Skin epidermis (tissue), 12 donors: ENCODE measurements at regions not wholly inside any gene's neighbourhood (a gene's known extent, or its start where the extent isn't known, plus 50 kb on each side); places are given as distances from the start of the nearest gene placed in this dataset.

Experiments used
- H3K27ac ChIP-seq, 21 experiments: fragments of 200-600 bp; sonication (generic) in 11 of 21; one replicate each; pipeline ENCODE4 v1.5.0; 2020; ENCODE audit warnings: mild to moderate bottlenecking in 3 of 21, inconsistent platforms in 2 of 21, moderate library complexity in 2 of 21
- H3K4me3 ChIP-seq, 7 experiments: fragments of 200-600 bp; sonication (generic) in 2 of 7; one replicate each; pipeline ENCODE4 v1.5.0; 2020; ENCODE audit warnings: inconsistent platforms in 2 of 7, mild to moderate bottlenecking in 2 of 7, moderate library complexity in 1 of 7

DNA sequence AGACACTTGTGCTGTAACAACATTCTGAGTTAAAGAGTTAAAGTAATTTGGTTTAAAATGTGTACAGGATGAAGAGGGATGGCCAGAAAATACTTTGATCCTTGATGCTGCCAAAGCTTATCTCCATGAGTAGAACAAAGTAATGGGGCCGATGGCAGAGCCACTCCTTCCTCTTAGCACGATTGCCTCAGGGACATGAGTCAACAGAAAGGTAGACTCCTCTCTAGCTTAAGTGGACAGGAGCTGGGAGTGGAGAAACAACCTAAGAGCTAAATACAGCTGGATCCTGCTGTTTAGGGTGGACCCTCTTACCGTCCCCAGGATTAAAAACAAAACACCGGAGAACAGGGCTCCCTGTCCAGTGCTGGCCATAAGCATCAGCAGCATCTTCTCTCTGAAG is 267.3 kb downstream of the IRX1 start:
- Histone ChIP-seq H3K27ac (no peak overlapping the region), H3K4me3 (no peak overlapping the region)

DNA sequence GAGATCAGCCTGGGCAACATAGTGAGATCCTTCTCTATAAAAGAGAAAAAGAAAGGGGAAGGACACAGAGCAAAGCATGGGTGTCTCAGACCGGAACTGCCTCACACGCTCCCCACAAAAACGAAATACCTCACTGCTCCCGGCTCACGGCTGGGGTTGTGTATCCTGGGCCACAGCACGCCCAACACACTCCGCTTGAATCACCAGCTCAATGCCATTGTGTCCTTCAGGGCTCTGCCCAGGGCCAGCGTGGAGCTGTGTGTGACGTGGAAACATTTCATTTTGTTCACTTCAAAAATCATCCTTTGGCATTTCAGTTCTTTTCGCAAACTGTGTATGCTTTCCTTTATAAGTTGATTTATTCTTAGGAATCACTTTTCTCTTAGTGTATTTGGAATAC is 279.5 kb downstream of the IRX1 start:
- H3K27ac ChIP-seq, result no peak overlapping the region
- no peak overlapping the region for H3K4me3 ChIP-seq

DNA sequence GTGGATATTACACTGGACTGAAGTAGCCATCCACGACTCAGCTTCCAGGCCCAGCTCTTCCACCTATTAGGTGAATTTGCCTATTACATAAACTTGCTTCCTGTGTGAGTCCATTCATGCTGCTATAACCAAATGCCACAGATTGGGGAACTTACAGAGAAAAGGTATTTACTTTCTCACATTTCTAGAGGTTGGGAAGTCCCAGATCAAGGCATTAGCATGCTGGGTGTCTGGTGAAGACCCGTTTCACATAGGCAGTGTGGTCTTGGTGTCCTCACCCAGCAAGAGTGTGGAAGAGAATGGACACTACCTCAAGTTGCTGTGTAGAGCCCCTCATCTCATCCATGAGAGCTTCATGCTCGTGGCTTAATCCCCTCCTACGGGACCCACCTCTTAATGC is 282.6 kb downstream of the IRX1 start:
- Histone ChIP-seq H3K4me3 (no peak overlapping the region), H3K27ac (no peak overlapping the region)

GRCh38 chr5:3883040-3883439 is 287.4 kb downstream of the IRX1 start:
- Histone ChIP-seq H3K27ac (no peak overlapping the region), H3K4me3 (no peak overlapping the region)

- Histone ChIP-seq H3K4me3 (no peak overlapping the region), H3K27ac (no peak overlapping the region)
Observed at GRCh38 chr5:3886524-3887451, 291.2 kb downstream of the IRX1 start.

- no peak overlapping the region for H3K27ac ChIP-seq
- no peak overlapping the region for H3K4me3 ChIP-seq
Observed at GRCh38 chr5:3888310-3888709, 292.7 kb downstream of the IRX1 start.

DNA sequence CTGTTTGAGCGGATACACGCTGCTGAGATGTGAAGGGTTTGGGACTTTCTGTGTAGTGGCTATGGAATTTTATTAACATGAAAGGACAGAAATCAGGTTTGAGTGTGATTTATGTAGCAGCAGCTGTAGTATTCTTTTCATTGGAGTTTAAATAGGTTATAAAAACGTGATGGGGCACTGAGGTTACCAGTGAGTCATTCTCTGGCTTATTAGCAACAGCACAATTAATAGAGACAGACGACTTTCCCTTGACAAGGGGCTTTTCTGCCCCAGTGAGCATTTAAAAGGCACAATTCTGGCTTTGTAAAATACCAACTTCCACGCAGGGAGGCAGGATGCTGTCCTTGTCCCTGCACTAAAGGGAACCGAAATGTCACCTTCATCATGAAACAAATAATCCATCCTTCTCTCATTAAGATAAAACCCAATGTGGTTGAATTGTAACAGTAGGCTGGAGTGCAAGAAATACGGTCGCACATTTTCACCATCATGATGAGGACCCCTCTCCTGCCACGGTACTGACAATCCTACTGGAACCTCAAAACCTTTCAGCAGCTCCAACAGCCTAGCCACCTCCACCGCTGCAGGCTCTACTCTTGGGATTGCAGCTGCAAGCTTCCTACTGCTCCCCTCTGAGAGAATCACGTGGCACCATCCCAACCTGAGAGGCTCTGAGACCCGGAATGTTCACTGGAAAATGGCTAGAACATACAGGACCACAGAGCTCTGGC is 293.9 kb downstream of the IRX1 start:
- Histone ChIP-seq H3K27ac (no peak overlapping the region), H3K4me3 (no peak overlapping the region)

GRCh38 chr5:3891113-3891512 is 295.5 kb downstream of the IRX1 start:
- H3K27ac ChIP-seq, result no peak overlapping the region
- H3K4me3 ChIP-seq, result no peak overlapping the region

- H3K27ac ChIP-seq, result no peak overlapping the region
- H3K4me3 ChIP-seq, result no peak overlapping the region
Observed at GRCh38 chr5:3893527-3893926, 297.9 kb downstream of the IRX1 start.

DNA sequence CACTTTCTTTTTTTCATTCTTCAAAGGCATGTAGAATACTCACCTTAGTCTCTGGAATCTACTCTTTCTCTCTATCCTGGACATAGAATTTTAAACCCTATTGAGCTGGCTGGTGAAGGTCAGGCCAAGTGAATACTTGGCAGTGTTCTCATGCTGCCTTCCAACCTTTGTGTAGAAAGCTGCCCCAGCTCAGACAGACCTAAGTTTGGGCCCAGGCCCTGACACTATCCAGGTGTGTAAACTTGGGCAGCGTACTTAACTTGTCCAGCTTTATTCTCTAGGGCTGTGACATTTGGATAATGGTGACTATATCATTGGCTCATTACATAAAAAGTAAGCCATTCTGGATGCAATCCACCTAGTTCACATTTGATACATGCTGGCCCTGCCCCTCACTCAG is 298.3 kb downstream of the IRX1 start:
- Histone ChIP-seq H3K4me3 (no peak overlapping the region), H3K27ac (no peak overlapping the region)

- Histone ChIP-seq H3K4me3 (no peak overlapping the region), H3K27ac (no peak overlapping the region)
Observed at GRCh38 chr5:3896098-3896497, 300.5 kb downstream of the IRX1 start.

GRCh38 chr5:3899093-3899492 is 303.5 kb downstream of the IRX1 start:
- Histone ChIP-seq H3K27ac (no peak overlapping the region), H3K4me3 (no peak overlapping the region)

DNA sequence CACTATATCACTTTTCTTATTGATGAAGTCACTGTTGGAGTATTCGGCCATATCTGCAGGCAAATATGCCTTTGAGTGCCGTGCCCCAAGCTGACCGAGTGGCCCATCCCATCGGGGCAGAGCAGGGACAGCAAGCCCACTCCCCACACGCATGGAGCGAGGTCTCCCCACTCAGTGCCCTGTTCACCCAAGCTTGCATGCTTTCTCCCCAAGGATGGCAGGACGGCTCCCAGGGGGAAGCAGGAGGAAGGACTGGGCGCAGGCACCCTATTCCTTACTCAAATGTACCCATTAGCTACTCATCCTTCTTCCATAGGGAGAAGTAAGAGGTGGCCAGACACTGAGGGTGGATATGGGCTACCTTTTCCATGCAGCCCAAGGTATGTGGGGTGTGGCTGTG is 309.0 kb downstream of the IRX1 start:
- H3K4me3 ChIP-seq, result no peak overlapping the region
- H3K27ac ChIP-seq, result no peak overlapping the region

GRCh38 chr5:3905031-3905430 is 309.4 kb downstream of the IRX1 start:
- Histone ChIP-seq H3K4me3 (no peak overlapping the region), H3K27ac (no peak overlapping the region)

- no peak overlapping the region for H3K27ac ChIP-seq
- H3K4me3 ChIP-seq, result no peak overlapping the region
Observed at GRCh38 chr5:3905521-3905920, 309.9 kb downstream of the IRX1 start.

GRCh38 chr5:3911111-3911510 is 315.5 kb downstream of the IRX1 start:
- Histone ChIP-seq H3K4me3 (no peak overlapping the region), H3K27ac (no peak overlapping the region)

DNA sequence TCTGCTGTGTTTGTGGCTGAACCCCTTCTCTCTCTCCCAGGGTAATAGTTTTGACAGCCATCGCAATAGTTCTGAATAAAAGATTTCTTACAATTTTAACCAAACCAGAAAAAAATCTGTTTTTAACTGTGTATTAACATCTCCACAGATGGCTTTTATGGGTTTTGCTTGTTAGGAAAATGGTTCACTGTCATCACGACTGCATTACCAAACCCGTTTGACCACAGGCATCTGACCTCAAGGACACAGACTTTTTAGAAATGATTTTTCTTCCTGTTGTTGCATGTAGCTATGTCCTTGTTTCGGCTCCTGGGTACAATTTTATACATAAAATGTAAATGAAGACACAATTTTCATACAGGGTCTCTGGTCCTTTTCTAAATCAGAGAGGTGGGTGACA is 316.1 kb downstream of the IRX1 start:
- Histone ChIP-seq H3K27ac (no peak overlapping the region), H3K4me3 (no peak overlapping the region)

DNA sequence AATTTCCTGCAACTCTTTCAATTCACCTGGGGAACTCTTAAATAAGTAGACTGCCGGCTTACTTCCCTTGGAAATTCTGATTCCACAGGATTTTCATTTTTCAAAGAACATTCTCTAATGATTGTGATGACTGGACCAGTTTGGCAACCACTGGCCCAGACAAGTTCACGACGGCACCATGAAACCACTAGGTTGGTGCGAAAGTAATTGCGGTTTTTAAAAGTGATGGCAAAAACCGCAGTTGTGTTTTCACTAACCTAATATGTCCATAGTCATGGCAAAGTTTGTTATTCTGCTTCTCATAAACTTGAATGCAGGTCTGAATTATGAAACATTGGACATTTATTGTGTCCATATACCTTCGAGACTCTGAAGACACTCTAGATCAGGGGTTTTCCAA is 317.2 kb downstream of the IRX1 start:
- no peak overlapping the region for H3K4me3 ChIP-seq

DNA sequence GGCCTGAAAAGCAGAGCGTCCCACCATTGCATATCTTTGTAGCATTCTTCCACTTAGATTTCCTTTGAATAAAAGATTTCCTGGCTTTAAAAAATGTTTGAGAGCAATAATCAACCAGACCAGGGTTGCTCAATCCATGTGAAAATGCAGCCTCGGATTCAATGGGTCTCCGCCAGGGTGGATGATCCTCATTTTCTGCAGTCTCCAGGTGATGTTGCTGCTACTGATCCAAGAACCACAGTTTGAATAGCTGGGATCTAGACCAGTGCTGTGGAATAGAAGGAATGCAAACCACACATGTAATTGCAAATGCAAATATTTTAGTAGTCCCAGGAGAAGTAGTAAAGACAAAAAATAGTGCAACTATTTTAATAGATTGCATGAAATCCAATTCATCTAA is 317.6 kb downstream of the IRX1 start:
- H3K4me3 ChIP-seq, result no peak overlapping the region
- no peak overlapping the region for H3K27ac ChIP-seq

More for the DNA sequence above, 317.2 kb downstream of the IRX1 start:
- no peak overlapping the region for H3K27ac ChIP-seq

- no peak overlapping the region for H3K4me3 ChIP-seq
- H3K27ac ChIP-seq, result no peak overlapping the region
Observed at GRCh38 chr5:3925022-3925421, 329.4 kb downstream of the IRX1 start.

DNA sequence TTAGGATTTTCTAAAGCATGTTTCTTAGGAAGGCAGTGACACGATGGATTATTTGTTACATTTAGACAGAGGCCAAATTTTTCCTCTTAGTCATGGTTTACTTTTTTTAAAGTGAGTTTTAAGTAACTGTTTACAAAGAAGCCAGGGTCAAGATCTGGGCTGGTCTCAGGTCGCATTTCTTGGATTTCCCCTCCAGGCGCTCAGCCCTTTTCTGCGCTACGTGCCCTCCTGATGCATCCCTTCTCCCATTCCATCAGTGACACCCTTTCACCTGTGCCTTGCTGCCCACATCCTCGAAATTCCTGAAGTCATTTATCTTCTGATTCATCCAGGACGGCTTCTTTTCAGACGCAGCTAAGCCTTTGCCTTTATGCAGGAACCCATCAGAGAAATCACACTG is 330.3 kb downstream of the IRX1 start:
- no peak overlapping the region for H3K4me3 ChIP-seq
- H3K27ac ChIP-seq, result no peak overlapping the region
